ENCODE measurements at regions not wholly inside any gene's neighbourhood (a gene's known extent, or its start where the extent isn't known, plus 50 kb on each side); places are given as distances from the start of the nearest gene placed in this dataset.

GRCh38 chr6:20327141-20327540 lies 74.5 kb upstream of the E2F3 start:
- WGBS, 4 donors: 89 to 91% (median 90%) methylated on average over 7 of the region's 7 CpGs
- DNase-seq: no peak
- intact Hi-C loops (cut with DNase I): no loop called here
- Histone ChIP-seq H3K4me1 (replicated peaks in 1 of 2) (peaks cover 0 to 7% of the 10 kb centered on the region in 2 donors), H3K36me3 (replicated peaks in 1 of 2) (no peaks in the 10 kb centered on the region), H3K27me3 (no peaks in the 10 kb centered on the region), H3K9me3 (replicated peaks in 1 of 3) (no peaks in the 10 kb centered on the region), H3K27ac (no peak overlapping the region), H3K4me3 (no peak overlapping the region)
- TF ChIP-seq POLR2A (IDR thresholded peaks at IDR 0.05): no peak
- no peak for TF ChIP-seq CTCF (IDR thresholded peaks at IDR 0.05)

GRCh38 chr6:20328266-20328923 lies 73.3 kb upstream of the E2F3 start:
- no peaks in the 10 kb centered on the region for H3K27me3 ChIP-seq
- no peak overlapping the region for H3K27ac ChIP-seq
- DNase-seq: no peak
- 72 to 81% (median 79%) methylated on average over 5 of the region's 5 CpGs for WGBS, 4 donors
- no peak overlapping the region for H3K4me3 ChIP-seq
- no peaks in the 10 kb centered on the region for H3K36me3 ChIP-seq (replicated peaks in 1 of 2)
- intact Hi-C loops (cut with DNase I): no loop called here
- H3K9me3 ChIP-seq (replicated peaks in 1 of 3): no peaks in the 10 kb centered on the region
- TF ChIP-seq POLR2A (IDR thresholded peaks at IDR 0.05): no peak
- TF ChIP-seq CTCF (IDR thresholded peaks at IDR 0.05): no peak
- H3K4me1 ChIP-seq (replicated peaks in 1 of 2): peaks cover 0 to 7% of the 10 kb centered on the region in 2 donors

- Histone ChIP-seq H3K36me3 (replicated peaks in 1 of 2) (no peaks in the 10 kb centered on the region), H3K27ac (no peak overlapping the region), H3K9me3 (replicated peaks in 1 of 3) (no peaks in the 10 kb centered on the region), H3K4me3 (no peak overlapping the region), H3K4me1 (replicated peaks in 1 of 2) (peaks cover 0 to 7% of the 10 kb centered on the region in 2 donors), H3K27me3 (no peaks in the 10 kb centered on the region)
- WGBS, 4 donors: 43 to 58% (median 51%) methylated on average over 3 of the region's 3 CpGs
- intact Hi-C loops (cut with DNase I): no loop called here
- DNase-seq: no peak
- TF ChIP-seq CTCF (IDR thresholded peaks at IDR 0.05): no peak
- TF ChIP-seq POLR2A (IDR thresholded peaks at IDR 0.05): no peak
Observed at GRCh38 chr6:20328924-20329300, 72.8 kb upstream of the E2F3 start.

GRCh38 chr6:20331042-20331441 lies 70.6 kb upstream of the E2F3 start:
- Histone ChIP-seq H3K27me3 (no peaks in the 10 kb centered on the region), H3K27ac (no peak overlapping the region), H3K4me1 (replicated peaks in 1 of 2) (peaks cover 0 to 4% of the 10 kb centered on the region in 2 donors), H3K36me3 (replicated peaks in 1 of 2) (no peaks in the 10 kb centered on the region), H3K4me3 (no peak overlapping the region), H3K9me3 (replicated peaks in 1 of 3) (no peaks in the 10 kb centered on the region)
- WGBS, 4 donors: 37 to 57% (median 50%) methylated on average over 3 of the region's 3 CpGs
- TF ChIP-seq POLR2A (IDR thresholded peaks at IDR 0.05) (no peak), CTCF (IDR thresholded peaks at IDR 0.05) (no peak)
- intact Hi-C loops (cut with DNase I): no loop called here
- DNase-seq: no peak
